ENCODE measurements at regions not wholly inside any gene's neighbourhood (a gene's known extent, or its start where the extent isn't known, plus 50 kb on each side); places are given as distances from the start of the nearest gene placed in this dataset.
"Not testable (repeated sequence)": the region's sequence is repeated elsewhere in the genome, so short reads cannot be mapped to it uniquely, and the experiment has no call there.

DNA sequence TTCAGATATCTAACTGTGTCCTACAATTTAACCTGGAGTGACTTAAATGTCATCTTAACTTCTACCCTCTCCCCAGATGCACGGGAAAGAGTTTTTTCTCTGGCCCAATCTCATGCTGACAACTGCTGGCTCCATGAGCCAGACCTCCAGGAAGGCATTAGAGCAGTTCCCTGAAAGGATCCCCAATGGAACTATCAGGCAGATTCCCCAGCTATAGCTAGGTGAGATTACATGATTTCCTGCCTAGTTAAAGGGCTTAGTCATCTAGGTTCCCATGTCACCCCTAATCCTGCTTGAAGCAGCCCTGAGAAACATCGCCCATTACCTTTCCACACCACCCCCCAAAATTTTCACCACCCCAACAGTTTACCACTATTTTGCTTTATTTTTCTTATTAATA, 373.5 kb upstream of the TRPC7 start:
- DNase-seq = no peak

DNA sequence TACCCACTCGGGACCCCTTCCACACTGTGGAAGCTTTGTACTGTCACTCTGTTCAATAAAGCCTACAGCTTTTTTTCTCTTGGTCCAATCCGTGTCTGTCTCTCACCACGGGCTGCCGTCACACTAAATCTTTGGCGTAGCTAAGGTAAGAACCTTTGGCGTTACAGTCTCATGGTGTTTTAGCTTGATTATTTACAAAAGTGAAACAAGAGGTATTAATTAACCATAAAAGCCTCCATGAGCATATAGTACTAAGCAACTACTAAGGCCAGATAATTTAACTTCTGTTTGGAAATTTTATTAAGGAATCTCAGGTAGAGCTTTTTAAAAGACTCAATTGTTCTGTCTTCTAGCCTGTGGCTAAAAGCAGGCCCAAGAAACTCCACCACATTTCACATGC, 370.7 kb upstream of the TRPC7 start:
- DNase-seq = no peak

DNA sequence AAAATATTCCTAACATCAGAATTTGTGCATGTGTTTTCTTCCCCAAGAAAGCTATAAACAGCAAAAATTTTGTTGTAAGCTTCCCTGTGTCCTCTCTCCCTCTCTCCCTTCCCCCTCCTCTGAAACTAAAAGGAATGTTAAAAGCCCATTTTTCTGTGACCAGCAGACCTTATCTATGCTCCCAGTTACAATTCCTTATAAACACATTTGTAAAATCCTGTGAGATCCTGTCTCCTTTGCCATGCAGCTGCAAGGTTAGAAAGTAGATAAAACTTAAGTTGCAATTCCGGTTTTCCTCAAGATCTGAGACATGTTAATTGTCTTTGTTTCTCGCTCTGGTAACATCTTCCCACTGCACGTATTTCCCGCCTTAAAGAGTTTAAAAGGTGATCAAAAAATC, 370.3 kb upstream of the TRPC7 start:
- DNase-seq = not testable (repeated sequence)

DNA sequence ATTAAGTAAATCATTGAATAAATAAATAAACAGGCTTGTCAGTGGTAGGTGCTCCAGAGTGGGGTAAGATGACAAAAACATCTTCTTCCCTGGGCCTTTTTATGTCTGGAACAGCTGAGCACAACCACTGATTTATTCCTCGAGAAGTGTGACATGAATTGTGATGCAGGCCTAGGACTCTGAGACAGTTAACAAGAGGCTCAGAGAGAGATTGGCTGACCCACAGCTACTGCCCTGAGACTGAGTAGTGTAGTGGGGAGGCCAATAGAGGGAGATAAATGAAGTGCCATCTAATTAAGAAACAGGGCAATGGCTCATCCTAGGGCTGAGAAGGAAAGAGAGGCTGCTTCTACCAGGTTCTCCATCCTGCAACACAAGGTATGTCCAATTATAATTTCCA, 369.3 kb upstream of the TRPC7 start:
- DNase-seq = no peak

DNA sequence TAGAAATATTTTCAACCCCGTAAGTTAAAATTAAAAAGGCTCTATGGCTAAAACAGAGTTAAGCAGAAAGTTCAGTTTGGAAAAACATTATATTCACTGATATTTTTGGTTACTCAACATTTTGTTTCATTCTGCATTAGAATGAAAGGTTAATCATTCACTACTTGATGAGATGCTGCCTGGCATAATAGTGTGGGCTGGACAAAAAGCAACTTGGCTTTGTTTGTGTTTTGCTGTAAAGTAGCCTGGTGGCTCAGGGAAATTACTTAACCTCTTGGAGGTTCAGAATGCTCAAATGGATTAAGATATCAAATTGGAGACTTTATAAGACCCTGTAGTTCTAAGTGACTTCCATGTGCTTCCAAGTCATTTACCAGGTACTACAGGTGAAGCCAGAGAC, 367.4 kb upstream of the TRPC7 start:
- DNase-seq = no peak

DNA sequence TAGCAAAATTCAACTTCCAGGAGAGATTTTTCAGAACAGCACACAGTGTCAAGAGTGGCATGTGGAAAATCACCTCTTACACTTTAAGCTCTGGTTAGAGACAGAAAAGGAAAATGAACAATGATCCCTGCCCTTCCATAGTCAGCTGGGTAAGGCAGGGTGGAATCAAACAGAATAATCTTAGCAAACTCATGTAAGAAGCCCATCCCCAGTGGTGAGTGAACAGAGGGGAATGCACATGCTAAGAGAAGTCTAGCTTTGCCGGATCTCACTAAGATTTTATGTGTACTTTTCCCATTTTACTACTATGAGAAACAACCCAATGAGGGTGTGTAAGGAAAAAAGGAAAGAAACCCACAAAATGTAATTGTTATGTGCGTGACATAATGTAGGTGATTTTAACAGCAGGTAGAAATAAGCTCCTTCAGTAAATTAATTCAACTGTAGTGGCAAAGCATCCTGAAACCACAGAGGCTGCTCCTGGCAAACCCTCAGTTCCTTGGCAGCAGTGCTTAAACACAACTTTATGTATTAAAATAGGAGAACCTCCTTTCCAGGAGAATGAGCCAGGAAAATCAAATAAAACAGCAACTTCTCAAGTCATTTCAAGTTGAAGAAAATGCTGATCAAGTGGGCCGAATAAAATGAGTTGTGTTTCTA, 366.0 kb upstream of the TRPC7 start:
- no peak for DNase-seq

DNA sequence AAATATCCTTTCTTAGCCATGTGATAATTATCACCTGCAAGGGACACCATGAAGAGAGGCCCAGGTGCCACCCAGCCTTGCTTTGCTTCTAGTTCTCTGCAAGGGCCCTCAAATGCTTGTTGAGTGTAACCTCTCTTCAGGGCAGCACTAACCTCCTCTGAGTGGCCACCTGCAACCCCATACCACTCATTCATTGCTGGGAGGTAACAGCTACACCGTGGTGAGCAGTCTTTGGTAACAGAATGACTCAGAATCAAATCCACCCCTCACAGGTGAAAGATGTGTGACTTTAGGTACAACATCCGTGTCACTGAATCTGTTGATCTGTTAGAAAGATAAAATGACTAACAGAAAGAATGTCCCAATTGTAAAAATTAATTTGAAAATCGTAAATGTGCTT, 365.1 kb upstream of the TRPC7 start:
- DNase-seq = no peak

DNA sequence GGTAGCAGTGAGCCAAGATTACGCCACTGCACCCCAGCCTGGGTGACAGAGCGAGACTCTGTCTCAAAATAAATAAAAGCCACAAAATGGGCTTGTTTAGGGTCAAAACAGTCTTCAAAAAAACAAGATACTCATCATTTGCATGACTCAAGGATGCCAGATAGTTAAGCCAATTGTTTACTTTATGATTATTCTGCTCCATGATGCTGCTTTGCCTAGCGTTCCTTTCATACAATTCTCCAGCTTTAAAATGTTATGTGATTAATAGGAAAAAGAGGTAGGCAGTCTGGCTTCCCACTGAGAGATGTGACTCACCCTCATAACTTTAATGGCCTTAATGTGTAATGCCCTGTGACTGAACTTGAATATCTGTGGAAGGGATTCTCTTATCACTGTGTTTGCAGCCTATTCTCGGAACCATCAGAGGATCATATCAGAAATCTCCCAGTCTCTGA, 364.6 kb upstream of the TRPC7 start:
- no peak for DNase-seq

DNA sequence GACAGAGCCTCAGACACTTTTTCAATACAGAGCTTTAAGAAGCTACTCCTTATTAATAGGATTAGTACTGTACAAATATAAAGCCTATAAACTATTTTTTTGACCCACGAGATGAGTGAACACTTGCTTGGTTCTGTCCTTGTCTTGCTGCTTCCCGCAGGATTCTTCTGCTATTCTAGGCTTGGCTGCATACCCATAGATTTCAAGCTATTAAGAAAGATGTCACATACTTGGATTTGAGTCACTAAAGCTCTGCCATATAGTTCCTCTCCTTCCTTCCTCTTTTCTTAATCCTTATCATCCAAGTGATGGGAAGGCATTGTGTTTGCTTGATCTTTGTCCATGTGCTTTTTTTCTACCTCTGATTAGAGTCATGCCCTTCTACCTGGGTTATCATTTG, 361.2 kb upstream of the TRPC7 start:
- no peak for DNase-seq

DNA sequence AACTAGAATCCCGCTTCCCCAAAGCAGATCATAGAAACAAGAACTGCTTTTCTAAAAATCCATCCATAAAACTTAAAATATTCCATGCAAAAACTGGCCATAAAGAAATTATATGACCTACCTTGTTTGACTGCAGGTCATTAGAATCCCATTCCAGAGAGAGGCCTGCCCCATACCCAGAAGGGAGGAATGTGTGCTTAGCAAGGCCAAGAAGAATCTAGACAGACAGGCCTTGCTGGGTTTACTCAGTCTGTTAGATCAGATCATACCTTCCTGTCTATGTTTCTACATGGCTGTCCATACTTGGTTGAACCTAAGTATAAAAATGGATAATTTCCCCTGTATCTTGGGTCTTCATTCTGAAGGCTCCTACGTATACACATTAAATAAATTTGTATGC, 358.8 kb upstream of the TRPC7 start:
- no peak for DNase-seq

DNA sequence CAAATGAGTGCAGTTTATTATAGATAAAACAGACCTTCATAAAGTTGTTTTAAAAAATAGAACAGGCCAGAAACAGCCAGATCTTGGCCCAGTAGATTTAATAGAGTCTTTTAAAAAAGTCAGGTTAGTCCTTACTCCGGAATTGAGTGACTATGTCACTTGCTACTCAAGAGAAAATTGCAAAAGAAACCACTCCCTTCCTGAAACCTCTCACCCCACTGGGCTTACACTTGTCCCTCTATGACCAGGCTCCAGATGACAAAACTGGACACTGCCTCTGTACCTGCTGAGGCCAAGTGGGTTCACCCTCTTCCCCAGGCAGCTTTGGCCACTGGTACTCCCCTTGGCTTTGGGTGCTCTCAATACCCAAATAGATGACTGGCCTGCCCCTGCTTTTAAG, 357.2 kb upstream of the TRPC7 start:
- no peak for DNase-seq

DNA sequence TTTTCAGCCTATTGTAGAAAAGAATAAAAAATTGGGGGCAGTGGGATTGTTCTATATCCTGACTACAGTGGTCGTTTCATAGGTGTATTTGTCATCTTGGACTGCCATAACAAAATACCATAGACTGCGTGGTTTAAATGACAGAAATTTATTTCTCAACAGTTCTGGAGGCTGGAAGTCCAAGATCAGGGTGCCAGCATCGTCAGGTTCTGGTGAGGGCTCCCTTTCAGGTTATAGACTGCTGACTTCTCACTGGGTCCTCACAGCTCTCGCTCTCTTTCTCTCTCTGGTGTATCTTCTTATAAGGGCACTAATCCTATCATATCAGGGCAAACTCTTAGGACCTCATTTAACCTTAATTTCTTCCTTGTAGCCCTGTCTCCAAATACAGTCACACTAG, 356.7 kb upstream of the TRPC7 start:
- DNase-seq = no peak

DNA sequence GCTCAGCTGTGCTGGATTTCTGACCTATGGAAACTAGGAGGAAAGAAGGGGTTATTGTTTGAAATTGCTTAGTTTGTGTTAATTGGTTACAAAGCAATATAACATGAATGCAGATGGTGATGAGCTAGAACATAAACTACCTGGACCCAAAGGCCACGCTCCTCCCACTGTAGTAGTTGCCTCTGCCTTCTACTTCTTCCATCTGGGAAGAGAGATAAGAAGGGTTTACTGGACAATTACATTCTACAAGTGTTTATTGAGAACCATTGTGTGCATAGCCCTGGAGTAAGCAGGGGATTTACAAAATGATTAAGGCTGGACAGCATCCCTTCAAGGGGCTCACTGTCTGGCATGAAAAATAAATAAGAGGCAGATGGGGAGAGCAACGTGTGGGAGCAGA, 355.3 kb upstream of the TRPC7 start:
- DNase-seq = no peak

DNA sequence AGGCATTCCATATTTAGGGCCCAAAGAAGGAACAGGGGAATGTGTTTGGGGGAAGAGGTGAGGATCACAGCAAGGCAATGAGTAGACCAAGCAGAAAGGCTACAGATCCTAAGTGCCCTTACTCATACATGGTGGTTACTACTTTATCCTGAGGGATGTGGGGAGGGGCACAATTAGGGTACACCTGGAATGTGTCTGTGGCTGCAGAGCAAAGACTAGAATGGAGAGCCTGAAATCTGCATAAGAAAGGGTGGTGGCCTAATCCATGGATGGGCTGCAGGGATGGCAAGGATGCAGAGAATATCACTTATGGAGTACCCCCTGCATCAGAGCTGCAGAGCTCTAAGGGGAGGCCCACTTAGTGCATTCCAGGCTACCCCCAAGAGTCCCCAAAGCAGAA, 352.6 kb upstream of the TRPC7 start:
- DNase-seq = no peak

DNA sequence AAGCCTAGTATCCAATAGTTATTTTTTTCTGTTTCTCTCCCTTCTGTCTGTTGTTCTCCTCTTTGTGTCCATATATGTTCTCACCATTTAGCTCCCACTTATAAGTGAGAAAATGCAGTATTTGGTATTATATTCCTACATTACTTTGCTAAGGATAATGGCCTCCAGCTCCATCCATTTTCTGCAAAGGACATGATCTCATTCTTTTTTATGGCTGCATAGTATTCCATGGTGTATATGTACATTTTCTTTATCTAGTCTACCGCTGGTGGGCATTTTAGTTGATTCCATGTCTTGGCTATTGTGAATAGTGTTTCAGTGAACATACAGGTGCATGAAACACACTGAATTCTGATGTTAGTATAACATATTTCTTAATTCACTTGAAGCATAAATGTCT, 348.9 kb upstream of the TRPC7 start:
- DNase-seq = no peak

DNA sequence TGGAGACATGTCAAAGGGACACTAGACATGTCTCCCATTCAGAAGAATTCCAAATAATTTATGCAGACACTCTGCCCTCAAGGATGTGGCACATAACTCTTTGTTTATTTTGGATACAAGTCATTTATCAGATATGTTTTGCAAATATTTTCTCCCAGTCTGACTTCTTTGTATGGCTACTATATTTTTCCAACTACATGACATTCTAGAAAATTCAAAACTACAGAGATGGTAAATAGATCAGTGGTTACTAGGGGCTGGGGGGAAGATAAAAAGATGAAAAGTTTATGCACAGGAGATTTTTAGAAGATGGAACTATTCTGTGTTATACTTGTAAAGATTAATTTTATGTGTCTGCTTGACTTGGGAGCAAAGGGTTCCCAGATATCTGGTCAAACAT, 347.3 kb upstream of the TRPC7 start:
- DNase-seq = no peak

DNA sequence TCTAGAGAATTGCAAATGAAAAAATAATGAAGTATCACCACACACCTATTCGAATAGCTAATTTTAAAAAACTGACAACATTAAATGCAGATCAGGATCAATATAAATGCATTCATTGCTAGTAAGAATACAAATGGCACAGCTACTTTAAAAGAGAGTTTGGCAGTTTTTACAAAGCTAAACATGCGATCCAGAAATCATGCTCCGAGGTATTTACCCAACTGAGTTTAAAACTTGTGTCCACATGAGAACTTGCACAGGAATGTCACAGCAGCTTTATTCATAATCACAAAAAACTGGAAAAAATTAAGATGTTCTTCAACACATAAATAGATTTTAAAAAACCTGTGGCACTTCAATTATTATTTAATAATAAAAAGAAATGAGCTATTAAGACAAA, 345.5 kb upstream of the TRPC7 start:
- no peak for DNase-seq

DNA sequence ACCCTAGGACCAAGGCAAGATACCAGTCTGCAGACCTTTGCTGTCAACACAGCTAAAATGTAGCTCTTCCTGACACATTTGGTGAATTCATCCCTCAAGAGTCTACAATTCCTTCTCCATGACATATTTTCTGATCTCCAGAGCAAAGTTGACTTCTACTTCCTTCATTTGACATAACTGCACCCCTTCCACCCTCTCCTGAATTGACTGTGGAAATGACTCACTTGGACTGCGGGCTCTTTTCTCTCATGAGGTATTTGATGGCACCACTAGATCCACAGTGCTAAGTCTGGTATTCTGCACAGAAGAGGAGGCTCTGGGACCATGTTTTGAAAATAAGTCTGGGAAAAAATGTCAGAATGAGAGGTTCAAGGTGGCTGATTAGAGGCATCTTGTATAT, 338.4 kb upstream of the TRPC7 start:
- DNase-seq = no peak

DNA sequence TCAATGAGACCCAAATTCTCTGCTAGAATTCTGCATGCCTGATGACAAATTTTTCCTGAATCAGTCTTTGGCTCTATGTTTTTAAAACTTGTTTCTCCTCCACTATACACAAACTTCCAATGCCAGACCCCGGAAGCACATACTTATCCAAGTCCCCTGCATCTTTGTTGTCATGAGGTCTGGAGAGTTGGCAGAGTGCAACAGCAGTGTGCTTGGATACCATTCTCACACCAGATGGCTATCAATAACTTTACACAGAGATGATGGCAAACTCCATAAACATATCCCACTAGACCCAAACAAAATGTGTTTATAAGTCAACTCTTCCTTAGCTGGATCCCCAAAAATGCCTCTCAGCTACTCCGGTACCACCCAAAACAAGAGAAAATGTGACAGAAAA, 337.7 kb upstream of the TRPC7 start:
- no peak for DNase-seq

DNA sequence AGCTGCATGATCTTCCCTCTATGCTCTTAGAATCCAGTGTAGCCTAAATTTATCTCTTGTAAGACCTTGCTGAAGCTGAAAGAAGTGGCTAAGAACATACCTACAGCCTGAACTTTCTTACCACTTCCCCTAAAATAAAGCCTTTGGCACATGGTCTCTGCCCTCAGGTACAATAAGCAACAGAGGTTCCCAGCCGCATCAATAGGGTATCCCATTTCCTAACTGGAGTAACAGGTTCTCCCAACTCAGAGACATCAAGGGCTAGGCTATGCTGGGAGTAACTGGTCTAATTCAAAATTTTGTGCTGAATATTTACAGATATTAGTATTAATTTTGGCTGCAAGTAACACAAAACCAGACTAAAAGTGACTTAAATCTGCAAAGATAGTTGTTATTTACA, 335.8 kb upstream of the TRPC7 start:
- DNase-seq = no peak

DNA sequence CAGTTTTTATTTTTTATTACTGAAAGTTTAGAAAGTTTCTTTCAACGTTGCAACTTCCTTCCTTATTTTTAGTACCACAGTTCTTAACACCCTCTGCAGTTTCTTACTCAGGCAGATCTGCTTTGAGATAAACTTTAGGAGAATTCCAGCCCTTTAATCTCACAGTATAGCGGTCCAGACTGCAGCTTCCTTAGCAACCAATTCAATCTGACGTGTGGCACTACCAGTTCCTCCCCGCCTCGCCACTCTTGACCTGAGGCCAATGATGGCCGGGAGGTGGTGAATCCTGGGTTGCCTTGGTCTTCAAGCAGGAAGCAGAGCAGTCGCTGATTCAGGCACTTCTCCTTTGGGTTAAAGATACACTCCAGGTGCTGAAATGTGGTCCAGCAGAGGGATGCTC, 334.3 kb upstream of the TRPC7 start:
- no peak for DNase-seq

DNA sequence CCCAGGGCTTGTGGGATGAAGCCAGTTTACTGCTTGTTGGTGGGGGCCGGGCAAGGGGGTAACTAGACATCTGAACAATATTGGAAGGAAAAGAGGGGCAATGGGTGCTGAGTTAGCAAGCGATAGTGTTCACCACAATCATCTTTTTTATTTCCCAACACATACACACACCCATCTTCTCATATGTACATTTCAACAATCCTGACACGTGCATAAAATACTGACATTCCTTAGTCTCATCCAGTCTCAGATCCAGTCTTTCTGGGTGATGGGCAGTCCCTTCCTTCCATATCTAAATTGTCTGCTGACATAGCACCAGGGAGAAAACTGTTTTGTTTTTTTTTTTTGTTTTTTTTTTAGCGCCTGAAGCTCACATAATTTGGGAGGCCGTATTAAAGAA, 333.6 kb upstream of the TRPC7 start:
- DNase-seq = no peak

DNA sequence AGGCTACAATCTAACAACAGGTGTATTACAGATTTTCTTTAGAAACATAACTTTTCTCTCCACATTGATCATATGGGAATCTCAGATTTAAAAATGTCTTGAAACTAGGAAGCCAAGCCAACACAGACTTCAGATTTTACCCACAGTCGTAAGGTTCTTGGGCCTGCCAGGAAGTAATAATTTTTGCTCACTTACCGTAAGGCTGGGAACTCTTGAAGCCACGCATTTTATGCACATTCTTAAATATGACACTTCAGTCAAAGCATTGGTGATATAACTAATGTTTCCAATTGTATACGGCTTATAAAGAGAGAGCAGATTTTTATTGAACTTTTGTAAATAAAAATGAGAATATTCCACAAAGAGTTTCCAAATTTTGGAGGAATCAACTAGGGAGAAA, 328.9 kb upstream of the TRPC7 start:
- no peak for DNase-seq

DNA sequence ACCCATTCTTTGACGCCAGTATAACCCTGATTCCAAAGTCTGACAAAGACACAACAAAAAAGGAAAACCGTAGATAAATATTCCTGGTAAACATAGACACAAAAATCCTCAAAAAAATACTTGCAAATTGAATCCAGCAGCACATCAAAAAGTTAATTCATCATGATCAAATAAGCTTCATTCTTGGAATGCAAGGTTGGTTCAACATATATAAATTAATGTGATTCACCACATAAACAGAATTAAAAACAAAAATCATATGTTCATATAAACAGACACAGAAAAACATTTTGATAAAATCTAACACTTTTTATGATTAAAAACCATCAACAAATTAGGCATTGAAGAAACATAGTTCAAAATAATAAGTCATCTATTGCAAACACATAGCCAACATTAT, 324.2 kb upstream of the TRPC7 start:
- no peak for DNase-seq

DNA sequence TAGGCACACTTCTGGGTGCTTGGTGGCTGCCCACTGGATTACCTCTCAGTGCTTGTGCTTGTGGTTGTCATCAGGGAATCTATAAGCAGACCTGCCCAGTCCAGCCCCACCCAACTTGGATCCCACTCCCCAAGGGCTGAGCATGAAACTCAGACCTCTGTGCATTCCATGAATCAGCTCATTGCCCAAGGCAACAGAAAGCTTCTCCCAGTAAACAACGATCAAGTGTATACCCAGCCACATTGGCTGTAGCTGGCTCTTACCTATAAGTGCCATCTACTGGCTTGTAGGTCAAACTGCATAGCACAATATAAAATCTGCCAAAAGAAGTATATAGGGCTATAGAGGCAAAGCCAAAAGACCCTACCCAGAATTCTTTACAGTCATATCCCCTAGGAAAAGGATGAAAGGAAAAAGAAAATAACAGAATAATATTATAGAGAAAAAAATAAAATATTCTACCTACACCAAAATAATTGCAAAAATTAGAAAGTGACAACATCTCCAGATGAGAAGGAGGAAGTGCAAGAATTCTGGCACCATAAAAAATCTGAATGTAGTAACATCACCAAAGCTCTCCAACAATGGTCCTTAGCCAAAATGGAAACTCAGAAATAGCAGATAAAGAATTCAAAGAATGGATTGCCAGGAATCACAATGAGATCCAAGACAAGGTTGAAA, 321.0 kb upstream of the TRPC7 start:
- DNase-seq = no peak
